Kidney tubule cell (primary cell): ENCODE measurements at regions not wholly inside any gene's neighbourhood (a gene's known extent, or its start where the extent isn't known, plus 50 kb on each side); places are given as distances from the start of the nearest gene placed in this dataset.

Experiments used
- DNase-seq: peaks from one replicate; pipeline ENCODE4 v3.0.0-alpha.2; 2018; ENCODE audit warnings: low spot score

- no peak for DNase-seq
These were observed 551.8 kb upstream of the TYRP1 start for GRCh38 chr9:12141422-12141821.

DNA sequence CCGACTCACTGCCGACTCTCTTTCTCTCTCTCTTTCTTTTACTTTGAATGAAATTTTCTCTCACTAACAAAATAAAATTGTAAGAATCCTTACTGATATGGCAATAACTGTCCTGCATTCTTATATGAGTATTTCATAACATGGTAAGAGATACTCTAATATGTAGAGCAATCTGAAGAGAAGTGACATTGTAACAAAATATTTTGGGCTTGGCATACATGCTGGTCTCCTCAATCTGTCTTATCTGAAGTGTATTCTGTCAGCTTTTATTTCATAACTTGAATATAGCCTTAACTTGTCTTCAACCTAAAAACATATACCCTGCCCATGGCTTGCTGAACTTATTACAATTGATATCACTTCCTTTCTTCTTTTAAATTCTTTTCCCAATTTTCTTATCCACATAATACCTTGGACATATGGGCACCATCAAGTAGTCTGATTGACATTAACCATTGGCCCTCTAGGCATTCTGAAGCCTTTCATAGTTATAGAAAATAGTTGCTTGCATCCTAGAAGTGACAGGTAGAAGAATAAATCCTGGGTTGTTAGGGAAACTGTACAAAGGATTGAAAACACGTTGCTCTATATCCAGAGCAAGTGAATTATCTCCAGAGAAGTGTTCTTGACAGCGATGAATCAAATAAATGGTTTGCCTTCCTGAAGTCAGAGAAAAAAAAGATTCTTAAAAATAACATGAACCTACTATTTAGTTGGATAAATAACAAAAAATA is 537.6 kb upstream of the TYRP1 start:
- DNase-seq: no peak

GRCh38 chr9:12162181-12162815 is 530.9 kb upstream of the TYRP1 start:
- DNase-seq: no peak

DNA sequence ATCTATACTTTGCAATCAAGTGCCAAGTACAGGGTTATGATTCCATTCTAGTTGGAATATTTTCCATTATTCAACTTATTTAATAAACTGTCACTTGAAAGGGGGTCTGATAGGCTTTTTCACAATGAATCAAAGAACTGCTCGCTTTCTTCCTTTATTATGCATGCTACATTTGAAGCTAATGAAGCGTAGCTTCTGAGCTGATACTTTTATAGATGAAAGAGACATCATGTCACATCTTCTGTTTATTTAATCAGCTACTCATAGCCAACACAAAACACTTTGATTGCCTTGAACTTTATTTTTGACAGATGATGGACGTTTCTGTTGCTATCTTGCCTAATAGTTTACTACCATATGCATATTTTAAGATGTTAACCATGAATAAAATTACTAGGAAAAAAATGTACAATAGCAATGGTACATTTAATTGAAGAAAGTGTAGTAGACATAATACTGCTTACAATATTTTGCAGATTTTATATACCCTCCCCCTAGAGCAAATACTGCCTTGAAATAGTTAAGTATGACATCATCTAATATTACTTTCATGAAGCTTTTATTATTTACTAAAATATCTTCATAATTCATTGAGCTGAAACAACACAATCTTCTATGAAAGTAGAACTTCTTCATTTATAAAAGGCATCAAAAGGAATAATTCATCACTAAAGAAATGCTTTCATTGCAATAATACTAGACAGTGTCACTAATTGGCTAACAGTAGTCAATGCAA is 529.3 kb upstream of the TYRP1 start:
- DNase-seq: no peak

- no peak for DNase-seq
These were observed 526.7 kb upstream of the TYRP1 start for GRCh38 chr9:12166518-12166917.

DNA sequence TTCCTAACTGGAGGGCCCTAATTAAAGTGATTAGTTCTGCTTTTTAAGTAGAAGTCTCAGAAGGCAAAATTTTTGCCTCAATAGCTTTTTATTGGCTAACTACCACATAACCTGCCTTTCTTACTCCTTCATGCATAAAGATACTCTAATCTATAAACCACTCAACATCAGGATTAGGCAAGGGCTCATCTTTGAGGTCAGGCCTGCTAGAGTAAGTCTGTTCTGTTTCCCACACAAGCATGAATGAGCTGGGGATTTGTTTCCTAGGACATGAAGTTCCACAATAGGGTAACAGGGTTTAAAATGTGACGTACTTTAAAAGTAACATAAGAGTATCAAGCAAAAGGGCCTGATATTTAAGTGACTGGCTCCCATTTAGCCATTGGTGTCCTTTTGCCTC is 522.7 kb upstream of the TYRP1 start:
- no peak for DNase-seq

DNA sequence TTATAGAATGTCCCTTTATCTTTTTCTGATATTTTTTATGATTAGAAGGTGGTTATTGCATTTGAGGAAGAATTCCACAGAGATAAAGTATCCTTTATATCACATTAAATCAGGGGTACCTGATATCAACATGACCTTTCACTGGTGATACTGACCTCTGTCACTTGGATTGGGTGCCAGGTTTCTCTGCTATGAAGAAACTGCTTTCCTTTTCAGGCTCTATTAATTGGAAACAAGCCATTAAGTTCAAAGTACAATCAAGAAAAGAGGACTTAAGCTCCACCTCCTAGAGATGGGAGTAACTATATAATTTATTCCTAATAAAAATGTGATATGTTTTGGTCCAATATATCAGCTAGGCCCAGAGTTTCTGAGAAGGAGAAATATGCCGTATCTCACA is 514.6 kb upstream of the TYRP1 start:
- DNase-seq: no peak

DNA sequence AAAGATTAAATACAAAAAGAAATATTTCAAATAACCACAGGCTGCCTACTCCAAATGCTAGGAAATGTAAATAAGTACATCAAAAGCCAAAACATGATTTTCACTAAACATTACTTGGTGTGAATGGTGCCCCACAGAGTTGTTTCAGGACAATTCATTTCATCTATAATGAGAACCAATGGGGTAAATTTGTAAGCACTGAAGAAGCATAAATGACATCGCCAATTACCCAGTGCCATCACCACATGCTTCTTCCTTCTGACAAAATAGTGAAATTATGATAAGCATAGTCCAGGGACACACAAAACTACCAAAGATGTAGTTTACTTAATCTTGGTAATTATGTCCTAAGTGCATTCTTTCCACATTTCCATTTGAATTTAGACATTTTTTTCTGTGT is 510.4 kb upstream of the TYRP1 start:
- no peak for DNase-seq

- no peak for DNase-seq
These were observed 509.9 kb upstream of the TYRP1 start for GRCh38 chr9:12183321-12183720.

DNA sequence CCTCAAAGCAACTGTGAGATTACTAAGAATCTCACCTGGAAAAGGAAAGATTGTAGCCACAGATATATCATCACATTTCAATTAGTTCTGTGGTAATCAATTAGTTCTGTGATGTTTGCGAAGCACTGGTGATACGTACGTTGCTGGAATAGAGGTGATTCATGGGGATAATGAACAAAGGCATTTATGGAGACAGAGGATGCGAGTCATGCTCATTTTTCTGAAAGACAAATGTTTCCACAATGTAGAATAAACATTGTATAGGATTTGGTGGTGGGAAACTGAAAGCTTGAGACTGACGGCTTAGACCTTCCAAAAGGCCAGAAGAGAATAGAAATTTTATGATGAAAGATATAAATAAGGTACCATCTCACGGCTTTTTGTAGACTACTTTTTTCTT is 507.3 kb upstream of the TYRP1 start:
- DNase-seq: no peak

DNA sequence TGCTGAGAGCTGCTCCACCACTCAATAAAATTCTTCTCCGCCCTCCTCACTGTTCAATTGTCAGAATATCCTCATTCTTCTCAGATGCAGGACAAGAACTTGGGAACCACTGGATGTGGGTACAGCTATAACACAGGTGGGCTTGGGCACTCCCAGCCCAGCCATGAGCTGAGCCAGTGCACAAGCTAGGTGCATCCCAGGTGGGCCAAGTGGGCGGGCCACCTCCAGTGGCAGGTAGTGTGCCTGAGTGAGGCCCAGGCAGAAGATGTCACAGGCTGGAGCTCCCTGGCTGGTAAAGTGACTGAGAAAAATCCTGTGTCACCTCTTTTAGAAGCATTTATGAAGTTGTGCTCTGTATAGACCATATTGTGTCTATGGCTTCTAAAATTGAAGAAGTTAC is 501.6 kb upstream of the TYRP1 start:
- no peak for DNase-seq

DNA sequence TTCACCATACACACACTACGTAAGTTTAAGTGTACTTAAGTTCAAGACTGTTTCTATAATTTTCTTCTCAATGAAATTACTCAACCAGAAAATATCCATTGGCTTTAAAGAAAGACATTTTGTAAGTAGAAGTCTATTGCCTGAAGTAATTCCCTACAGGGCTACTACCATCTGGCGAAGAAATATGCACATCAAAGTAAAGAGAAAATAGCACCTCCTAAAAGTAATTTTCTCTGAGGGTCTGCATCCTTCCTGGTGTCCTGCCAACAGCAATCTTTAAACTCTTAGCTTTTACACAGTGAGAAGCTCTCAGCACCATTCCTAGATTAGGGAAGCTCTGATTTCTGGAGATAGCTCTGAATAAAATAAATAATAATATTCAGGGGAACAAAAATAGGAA is 498.5 kb upstream of the TYRP1 start:
- no peak for DNase-seq

GRCh38 chr9:12195456-12195855 is 497.7 kb upstream of the TYRP1 start:
- DNase-seq: no peak

GRCh38 chr9:12204512-12204911 is 488.7 kb upstream of the TYRP1 start:
- DNase-seq: no peak

DNA sequence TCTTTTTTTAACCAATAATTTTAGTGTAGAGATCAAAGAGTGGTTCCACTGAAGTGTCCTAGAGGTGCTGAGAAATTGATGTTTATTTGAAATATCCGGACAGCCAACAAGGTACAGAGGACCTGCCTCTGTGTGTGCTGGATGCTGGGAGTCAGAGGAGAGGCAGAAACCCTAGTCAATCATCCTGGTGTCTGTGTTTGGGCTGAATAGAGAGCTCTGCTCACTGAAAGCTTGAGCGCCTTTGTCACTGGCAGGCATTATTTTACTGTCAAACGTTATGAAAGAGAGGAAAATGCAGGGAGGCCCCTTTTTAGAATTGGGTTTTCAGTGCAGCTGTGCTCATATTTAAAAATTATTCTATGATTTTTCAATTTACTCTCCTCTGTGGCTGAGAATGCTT is 480.3 kb upstream of the TYRP1 start:
- no peak for DNase-seq

DNA sequence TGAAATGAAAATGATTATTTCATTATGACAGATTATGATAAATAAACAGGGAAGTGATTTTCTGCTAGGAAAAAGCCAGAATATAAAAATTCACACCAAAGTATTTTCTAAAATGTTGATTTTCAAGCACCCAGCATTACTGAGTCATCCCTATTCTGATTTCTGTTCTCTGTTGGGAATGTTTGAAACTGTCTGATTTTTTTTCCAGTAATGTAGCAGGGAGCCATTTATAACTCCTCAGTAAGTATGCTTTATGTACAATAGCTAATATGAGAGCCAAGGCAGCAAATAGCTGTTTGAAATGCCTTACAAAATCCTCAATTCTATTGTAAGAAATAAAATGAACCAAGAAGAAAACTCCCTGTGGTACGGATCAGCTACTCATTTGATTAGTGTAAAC is 471.7 kb upstream of the TYRP1 start:
- no peak for DNase-seq

DNA sequence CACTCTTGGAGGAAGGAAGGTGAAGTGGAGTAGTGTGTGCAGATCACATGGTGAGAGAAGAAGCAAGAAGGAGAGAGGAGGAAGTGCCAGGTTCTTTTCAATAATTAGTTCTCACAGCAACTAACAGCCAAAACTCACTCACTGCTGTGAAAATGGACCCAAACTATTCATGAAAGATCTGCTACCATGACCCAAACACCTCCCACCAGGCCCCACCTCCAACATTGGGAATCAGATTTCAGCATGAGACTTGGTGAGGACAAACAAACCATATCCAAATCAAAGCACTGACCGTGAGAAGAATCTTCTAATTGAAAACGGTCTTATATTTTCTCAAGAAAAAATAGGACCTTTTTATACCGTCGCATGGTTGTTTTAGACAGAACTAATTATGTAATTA is 468.7 kb upstream of the TYRP1 start:
- no peak for DNase-seq

- DNase-seq: no peak
These were observed 462.5 kb upstream of the TYRP1 start for GRCh38 chr9:12230708-12231107.

DNA sequence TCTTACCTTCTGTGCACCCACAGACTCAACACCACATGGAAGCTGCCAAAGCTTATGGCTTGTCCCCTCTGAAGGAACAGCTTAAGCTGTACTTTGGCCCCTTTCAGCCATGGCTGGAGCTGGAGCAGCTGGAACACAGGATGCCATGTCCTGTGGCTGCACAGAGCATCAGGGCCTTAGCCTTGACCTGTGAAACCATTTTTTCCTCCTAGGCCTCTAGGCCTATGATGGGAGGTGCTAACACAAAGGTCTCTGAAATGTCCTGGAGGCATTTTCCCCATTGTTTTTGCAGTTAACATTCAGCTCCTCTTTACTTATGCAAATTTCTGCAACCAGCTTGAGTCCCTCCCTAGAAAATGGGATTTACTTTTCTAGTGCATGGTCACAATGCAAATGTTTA is 461.4 kb upstream of the TYRP1 start:
- DNase-seq: no peak

DNA sequence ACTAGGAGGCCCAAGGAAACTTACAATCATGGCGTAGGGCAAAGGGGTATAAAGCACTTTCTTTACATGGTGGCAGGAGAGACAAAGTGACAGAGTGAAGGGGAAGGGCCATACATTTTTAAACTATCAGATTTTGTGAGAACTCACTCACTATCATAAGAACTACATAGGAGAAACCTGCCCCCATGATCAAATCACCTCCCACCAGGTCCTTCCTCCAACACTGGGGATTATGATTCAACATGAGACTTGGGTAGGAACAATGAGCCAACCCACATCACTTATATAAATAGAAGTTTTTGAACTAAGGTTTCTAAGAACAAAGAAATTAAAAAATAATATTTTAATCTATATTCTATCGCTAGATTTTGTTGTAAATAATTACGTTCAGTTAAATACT is 460.3 kb upstream of the TYRP1 start:
- no peak for DNase-seq

- no peak for DNase-seq
These were observed 439.2 kb upstream of the TYRP1 start for GRCh38 chr9:12253941-12254340.

DNA sequence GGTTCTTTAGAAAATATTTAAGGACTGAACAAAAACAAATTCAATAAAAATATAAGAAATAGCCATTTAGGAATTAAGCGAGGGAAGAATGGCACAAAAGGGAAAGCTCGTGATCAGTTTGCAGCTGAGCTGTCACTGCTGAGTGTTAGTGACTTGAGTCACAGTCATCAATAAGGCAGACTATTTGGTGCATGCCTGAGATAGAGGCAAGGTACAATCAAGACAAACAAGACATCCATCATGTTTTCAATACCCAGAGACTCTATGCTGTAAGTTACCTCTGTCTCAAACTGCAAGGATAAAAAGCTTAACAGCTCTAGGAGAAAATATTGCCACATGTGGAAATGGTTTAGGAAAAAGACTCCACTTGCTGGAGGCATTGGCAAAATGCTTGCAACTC is 426.4 kb upstream of the TYRP1 start:
- DNase-seq: no peak

- no peak for DNase-seq
These were observed 421.7 kb upstream of the TYRP1 start for GRCh38 chr9:12271421-12271891.
